NCI-H69 (cell line): ENCODE measurements at regions not wholly inside any gene's neighbourhood (a gene's known extent, or its start where the extent isn't known, plus 50 kb on each side); places are given as distances from the start of the nearest gene placed in this dataset.

Experiments used
- DNase-seq: peaks from one replicate; lab custom pipeline; 2025; lab: John Stamatoyannopoulos, UW

GRCh38 chr4:124177647-124178425 is 534.7 kb downstream of the ANKRD50 start:
- DNase-seq = no peak

- no peak for DNase-seq
Measured at GRCh38 chr4:124178449-124179021, 534.0 kb downstream of the ANKRD50 start.

GRCh38 chr4:124179506-124180186 is 532.9 kb downstream of the ANKRD50 start:
- DNase-seq = no peak

DNA sequence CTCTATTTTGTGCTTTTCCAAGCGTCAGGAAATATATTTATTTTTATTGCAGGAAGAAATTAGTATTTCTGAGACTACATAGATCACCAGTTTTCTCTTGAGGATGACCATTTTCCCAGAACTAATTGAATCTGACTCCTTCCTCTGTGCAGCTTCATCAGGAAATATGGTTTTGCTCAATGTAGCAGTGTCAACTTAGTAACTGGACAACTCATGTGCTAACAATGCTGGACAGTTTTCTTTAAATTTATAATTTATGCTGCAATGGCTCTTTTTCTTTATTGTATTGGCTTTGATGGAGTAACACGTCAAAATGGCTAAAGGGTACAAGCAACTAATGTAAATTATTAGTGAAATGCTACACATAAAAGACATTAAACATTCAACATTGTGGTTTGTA is 531.5 kb downstream of the ANKRD50 start:
- DNase-seq = no peak

GRCh38 chr4:124183231-124183630 is 529.3 kb downstream of the ANKRD50 start:
- no peak for DNase-seq

GRCh38 chr4:124183926-124184325 is 528.6 kb downstream of the ANKRD50 start:
- DNase-seq = no peak

GRCh38 chr4:124184792-124185191 is 527.7 kb downstream of the ANKRD50 start:
- DNase-seq = no peak

DNA sequence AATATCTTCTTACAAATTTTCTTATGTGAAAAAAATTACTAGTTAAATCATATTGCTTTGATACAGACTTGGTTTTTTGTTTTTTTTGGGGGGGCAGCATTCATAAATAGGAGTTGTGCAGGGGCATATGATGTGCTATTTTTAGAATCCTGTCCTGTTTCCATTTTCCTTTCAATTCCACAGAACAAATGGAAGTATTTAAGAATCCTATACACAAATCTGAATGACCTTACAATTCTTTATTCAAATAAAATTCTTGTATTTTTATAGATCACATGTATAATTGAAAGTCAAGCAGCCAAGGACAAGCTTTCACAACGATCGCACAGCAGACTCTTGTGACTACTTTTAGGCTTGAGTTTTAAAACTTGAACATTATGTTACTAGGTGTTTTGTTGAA is 523.9 kb downstream of the ANKRD50 start:
- DNase-seq = no peak

DNA sequence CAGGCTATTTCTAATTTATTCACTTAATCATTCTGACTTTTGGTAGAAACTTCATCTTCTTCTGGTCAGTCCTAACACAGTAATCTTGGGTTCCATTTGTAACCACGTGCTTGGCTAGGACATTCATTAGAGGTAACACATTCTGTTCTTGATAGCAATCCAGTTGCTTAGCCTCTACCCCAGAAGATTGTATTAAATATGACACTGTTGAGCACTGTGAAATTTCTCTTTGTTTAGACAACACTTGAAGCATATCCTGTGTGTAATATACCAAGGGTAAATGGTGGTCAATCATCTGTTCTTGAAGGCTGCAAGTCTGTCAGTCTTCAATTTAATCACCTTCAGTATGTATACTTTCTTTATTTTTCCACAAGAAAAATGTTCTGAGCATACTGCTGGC is 523.0 kb downstream of the ANKRD50 start:
- no peak for DNase-seq

- no peak for DNase-seq
Measured at GRCh38 chr4:124191329-124191728, 521.2 kb downstream of the ANKRD50 start.

DNA sequence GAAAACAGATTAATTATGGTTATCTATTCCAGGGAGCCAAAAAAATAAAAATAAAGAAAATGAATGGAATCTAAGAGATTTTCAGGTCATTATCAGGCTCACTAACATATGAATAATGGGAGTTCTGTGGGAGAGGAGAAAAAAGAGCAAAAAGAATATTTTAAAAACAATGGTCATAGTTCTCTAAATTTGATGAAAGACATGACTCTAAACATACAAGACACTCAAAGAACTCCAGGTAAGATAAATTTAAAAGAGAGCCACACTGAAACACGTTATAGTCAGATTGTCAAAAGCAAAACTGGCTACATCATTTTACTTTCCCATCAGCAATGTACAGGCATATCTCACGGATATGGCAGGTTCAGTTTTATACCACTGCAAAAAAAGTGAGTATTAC is 520.0 kb downstream of the ANKRD50 start:
- DNase-seq = no peak

DNA sequence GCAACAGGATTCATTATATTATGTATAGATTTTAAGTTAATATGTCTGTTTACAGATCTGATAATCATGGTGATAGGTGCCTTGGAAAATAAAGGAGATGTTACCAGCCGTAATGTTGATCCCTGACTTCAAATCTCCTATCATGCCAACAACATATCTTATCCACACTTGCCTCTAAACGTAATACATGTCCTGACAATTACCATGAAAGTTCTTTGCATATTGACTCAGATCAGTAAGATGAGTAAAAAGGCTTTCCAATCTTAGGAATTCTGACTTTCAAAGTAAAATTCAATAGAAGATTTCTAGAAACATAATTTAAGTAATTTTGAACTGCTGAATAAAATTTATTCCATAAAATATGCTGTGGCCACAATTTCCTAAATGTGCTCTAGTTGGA is 513.3 kb downstream of the ANKRD50 start:
- DNase-seq = no peak

DNA sequence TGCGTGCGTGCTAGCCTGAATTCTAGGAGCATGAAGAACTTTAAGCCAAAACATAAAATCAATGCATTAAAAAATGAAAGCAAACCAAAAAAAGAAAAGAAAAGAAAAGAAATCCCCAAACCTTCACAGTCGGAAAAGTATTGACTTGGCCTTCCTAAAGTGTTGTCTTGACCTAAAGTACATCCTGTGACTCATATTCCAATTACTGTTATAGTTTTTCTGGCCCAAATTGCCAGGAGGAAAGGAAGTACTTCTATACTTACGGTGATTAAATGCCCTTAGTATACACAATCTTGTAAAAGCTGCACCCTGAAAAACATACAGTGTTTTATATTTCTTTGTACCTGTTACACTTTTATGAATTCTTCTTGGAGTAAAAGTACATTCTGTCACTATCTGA is 512.8 kb downstream of the ANKRD50 start:
- peak; percentile 24 for DNase-seq

DNA sequence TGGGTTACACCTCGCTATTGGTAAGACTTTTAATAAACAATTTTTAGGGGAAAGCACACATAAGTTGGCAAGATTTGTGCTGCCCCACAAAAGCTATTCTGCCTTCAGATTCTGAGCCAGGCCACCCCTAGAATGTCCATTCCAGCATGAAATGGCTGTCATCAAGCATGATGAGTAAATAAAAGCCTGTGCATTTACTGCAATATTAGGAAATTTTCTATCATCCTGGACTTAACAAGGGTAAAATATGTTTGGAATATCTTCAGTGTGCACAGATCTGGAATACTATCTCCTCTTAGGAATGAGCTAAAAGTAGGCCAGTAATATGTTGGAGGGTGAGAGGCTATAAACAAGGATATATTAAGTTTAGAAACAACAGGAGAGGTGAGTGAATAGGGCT is 510.9 kb downstream of the ANKRD50 start:
- no peak for DNase-seq

DNA sequence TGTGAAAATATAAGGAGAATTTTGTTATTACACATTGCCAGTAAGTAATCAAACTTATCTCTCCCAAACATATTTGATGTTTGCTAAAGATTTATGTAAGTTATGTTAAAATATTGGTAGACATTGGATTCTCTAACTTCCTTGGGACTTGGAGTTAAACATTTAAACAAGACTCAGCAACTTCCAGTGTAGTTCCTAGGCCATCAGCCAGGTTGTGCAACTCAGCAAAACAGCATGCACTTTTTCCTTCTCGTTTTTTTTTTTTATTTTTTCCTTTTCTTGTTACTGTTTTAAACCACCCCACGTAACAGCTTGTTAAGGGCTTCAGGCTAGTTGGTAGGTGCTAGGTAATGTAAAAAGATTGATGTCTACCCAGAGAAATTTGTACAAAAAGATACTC is 510.4 kb downstream of the ANKRD50 start:
- no peak for DNase-seq

- DNase-seq = no peak
Measured at GRCh38 chr4:124203613-124204238, 508.8 kb downstream of the ANKRD50 start.

GRCh38 chr4:124206779-124207605 is 505.5 kb downstream of the ANKRD50 start:
- DNase-seq = no peak

GRCh38 chr4:124209211-124209610 is 503.3 kb downstream of the ANKRD50 start:
- DNase-seq = no peak

DNA sequence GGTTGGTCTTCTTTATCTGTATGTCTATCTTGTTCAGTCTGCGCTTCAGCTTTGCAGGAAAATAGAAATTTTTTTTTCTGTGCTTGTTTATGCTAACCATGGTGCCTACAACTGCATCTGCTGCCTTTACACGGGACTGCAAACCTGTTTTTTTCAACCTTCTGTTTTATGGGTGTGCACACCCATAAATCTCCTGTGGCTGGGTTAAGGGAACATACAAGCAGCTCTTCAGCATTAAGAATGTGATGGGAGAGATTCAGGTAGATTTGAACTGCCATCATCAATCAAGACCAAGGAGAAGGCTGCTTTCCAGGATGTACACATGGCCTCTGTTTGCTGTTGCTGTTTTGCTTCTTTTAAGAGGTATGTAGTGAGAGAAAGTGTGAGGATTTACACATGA is 502.9 kb downstream of the ANKRD50 start:
- DNase-seq = no peak

GRCh38 chr4:124210746-124211145 is 501.8 kb downstream of the ANKRD50 start:
- DNase-seq = no peak

DNA sequence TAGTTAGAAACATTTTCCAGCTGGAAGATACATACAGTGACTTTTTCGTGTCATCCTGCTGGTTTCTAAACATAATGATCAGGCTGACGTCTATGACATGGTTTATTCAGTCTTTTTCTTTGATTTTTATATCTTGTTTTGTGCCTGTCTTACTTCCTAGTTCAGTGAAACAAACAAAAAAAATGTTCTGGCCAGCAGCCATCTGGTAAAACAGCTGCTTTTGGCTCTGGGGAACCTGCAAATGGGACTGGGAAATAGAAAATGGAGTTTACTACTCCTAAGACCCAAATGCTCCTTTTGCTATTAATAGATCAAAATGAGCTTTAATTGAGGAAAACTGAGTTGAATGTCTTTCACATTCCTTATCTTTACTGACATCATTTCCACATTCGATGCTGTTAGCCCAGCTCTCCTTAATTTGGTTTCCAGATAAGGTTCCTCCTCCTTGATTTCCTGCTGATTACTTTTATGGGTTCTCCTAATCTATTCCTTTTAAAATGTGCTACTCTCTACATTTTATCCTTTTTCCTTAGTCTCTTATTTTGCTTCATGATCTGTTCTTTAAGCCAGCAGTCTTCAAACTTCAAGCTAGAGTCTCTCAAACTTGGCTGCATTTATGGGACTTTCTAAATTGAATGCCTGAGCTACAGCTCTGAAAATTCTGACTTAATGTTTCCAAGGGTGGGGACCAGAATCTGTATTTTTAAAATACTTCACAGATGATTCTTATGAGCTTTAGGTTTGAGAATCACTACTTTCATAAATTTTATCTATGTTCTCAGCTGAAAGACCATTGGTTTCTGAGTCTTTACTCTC is 499.5 kb downstream of the ANKRD50 start:
- no peak for DNase-seq
